ENCODE measurements at regions not wholly inside any gene's neighbourhood (a gene's known extent, or its start where the extent isn't known, plus 50 kb on each side); places are given as distances from the start of the nearest gene placed in this dataset.
A peak's percentile ranks its signal among the peaks of the same experiment; 100 is the strongest.
"Not testable (repeated sequence)": the region's sequence is repeated elsewhere in the genome, so short reads cannot be mapped to it uniquely, and the experiment has no call there.

DNA sequence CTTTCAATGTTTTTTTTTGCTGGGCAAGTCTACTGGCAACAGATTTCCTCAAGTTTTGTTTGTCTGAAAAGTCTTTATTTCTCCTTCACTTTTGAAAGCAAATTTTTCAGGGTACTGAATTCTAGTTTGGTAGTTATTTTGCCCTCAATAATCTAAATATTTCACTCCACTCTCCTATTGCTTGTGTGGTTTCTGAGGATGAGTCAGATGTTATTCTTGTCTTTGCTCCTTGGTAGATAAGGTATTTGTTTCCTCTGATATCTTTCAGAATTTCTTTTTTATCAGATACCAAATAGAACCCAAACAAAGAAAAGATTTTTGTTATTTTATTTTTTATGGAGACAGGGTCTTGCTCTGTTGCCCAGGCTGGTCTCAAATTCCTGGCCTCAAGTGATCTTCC is 99.2 kb upstream of the MALRD1 start:
- Mint-ChIP-seq H3K27me3 (no peaks in the 10 kb centered on the region), H3K9me3 (peaks cover 0 to 8% (median 3%) of the 10 kb centered on the region in 8 donors), H3K4me3 (no peak overlapping the region), H3K4me1 (no peaks in the 10 kb centered on the region), H3K36me3 (no peaks in the 10 kb centered on the region), H3K27ac (no peak overlapping the region)
- Histone ChIP-seq H3K27me3 (ENCODE audit: insufficient read depth, low read length) (no peaks in the 10 kb centered on the region), H3K4me3 (ENCODE audit: low read length in 2 of 2) (no peak overlapping the region), H3K4me1 (ENCODE audit: insufficient read depth, low read length) (no peaks in the 10 kb centered on the region), H3K27ac (ENCODE audit: low read depth, low read length) (no peak overlapping the region), H3K36me3 (ENCODE audit: insufficient read depth, low read length) (no peaks in the 10 kb centered on the region), H3K9me3 (ENCODE audit: control insufficient read depth in 1 of 2, low read length in 2 of 2) (no peaks in the 10 kb centered on the region)
- intact Hi-C loops (cut with micrococcal nuclease): no loop called here
- DNase-seq: no peak
- ChIA-PET CTCF (ENCODE audit: partially characterized antibody) (no interaction called here), POLR2A (ENCODE audit: partially characterized antibody) (no interaction called here)

DNA sequence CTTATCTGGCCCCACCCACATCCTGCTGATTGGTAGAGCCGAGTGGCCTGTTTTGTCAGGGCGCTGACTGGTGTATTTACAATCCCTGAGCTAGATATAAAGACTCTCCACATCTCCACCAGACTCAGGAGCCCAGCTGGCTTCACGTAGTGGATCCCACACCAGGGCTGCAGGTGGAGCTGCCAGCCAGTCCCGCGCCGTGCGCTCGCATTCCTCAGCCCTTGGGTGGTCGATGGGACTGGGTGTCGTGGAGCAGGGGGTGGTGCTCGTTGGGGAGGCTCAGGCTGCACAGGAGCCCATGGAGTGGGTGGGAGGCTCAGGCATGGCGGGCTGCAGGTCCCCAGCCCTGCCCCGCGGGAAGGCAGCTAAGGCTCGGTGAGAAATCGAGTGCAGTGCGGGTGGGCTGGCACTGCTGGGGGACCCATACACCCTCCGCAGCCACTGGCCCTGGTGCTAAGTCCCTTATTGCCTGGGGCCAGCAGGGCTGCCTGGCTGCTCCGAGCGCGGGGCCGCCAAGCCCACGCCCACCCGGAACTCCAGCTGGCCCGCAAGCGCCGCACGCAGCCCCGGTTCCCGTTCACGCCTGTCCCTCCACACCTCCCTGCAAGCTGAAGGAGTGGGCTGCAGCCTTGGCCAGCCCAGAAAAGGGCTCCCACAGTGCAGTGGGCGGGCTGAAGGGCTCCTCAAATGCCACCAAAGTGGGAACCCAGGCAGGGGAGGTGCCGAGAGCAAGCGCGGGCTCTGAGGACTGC is 97.4 kb upstream of the MALRD1 start:
- CTCF ChIA-PET (ENCODE audit: partially characterized antibody); H3K36me3 Mint-ChIP-seq; H3K27me3 Mint-ChIP-seq; H3K9me3 Mint-ChIP-seq; H3K27me3 ChIP-seq (ENCODE audit: insufficient read depth, low read length); H3K4me3 ChIP-seq (ENCODE audit: low read length in 2 of 2); H3K36me3 ChIP-seq (ENCODE audit: insufficient read depth, low read length); H3K27ac Mint-ChIP-seq; H3K9me3 ChIP-seq (ENCODE audit: control insufficient read depth in 1 of 2, low read length in 2 of 2); H3K4me1 Mint-ChIP-seq; intact Hi-C loops (cut with micrococcal nuclease); H3K27ac ChIP-seq (ENCODE audit: low read depth, low read length); DNase-seq; POLR2A ChIA-PET (ENCODE audit: partially characterized antibody); H3K4me1 ChIP-seq (ENCODE audit: insufficient read depth, low read length): not testable (repeated sequence)
- peak overlapping the region in 1 of 8 donors; percentile 21 for H3K4me3 Mint-ChIP-seq

DNA sequence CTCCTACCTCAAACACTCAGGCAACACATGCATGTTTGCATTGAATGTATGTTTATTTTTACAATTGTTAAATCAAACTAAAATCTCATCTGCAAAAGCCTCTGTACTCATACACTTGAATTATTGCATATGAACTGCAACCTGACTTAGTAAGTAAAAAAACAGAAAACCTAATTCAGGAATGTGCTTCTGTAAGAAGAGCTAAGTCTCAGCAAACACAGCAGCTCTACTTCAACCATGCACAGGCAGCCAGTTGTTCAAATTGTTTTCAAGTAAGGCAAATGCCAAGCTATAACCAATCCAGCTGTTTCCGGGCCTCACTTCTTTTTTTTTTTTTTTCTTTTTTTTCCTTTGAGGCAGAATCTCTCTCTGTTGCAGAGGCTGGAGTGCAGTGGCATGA is 93.5 kb upstream of the MALRD1 start:
- Histone ChIP-seq H3K4me1 (ENCODE audit: insufficient read depth, low read length) (no peaks in the 10 kb centered on the region), H3K4me3 (ENCODE audit: low read length in 2 of 2) (no peak overlapping the region), H3K27me3 (ENCODE audit: insufficient read depth, low read length) (no peaks in the 10 kb centered on the region), H3K9me3 (ENCODE audit: control insufficient read depth in 1 of 2, low read length in 2 of 2) (no peaks in the 10 kb centered on the region), H3K27ac (ENCODE audit: low read depth, low read length) (no peak overlapping the region), H3K36me3 (ENCODE audit: insufficient read depth, low read length) (no peaks in the 10 kb centered on the region)
- H3K4me3 Mint-ChIP-seq: no peak overlapping the region
- CTCF ChIA-PET (ENCODE audit: partially characterized antibody): no interaction called here
- POLR2A ChIA-PET (ENCODE audit: partially characterized antibody): no interaction called here
- peaks cover 0 to 9% (median 3%) of the 10 kb centered on the region in 8 donors for H3K9me3 Mint-ChIP-seq
- H3K36me3 Mint-ChIP-seq: no peaks in the 10 kb centered on the region
- no peaks in the 10 kb centered on the region for H3K27me3 Mint-ChIP-seq
- intact Hi-C loops (cut with micrococcal nuclease): no loop called here
- no peak for DNase-seq
- no peak overlapping the region for H3K27ac Mint-ChIP-seq
- no peaks in the 10 kb centered on the region for H3K4me1 Mint-ChIP-seq

DNA sequence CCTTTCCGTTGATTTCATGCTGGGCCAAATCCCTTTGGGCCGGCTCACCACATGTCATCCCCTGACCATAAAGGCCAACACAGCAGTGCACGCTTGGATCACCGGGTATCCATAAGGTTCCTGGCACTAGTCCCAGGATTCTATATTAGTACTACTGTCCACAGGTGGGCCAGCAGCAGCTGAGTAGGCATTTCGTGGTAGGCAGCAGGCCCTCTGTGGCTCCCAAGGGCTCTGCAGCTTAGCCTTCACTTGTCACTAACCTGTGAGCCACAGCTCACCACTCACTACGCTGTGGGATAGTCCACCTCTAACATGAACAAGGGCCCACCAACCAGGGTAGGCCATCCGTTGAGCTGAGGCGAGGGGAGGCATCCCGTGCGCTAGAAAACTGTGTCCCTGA is 89.2 kb upstream of the MALRD1 start:
- H3K9me3 ChIP-seq (ENCODE audit: control insufficient read depth in 1 of 2, low read length in 2 of 2): no peaks in the 10 kb centered on the region
- no peaks in the 10 kb centered on the region for H3K4me1 ChIP-seq (ENCODE audit: insufficient read depth, low read length)
- intact Hi-C loops (cut with micrococcal nuclease): no loop called here
- Mint-ChIP-seq H3K27ac (no peak overlapping the region), H3K36me3 (no peaks in the 10 kb centered on the region), H3K27me3 (no peaks in the 10 kb centered on the region), H3K9me3 (peaks cover 0 to 9% (median 4%) of the 10 kb centered on the region in 8 donors), H3K4me3 (no peak overlapping the region), H3K4me1 (no peaks in the 10 kb centered on the region)
- ChIA-PET POLR2A (ENCODE audit: partially characterized antibody) (no interaction called here), CTCF (ENCODE audit: partially characterized antibody) (no interaction called here)
- no peak for DNase-seq
- H3K4me3 ChIP-seq (ENCODE audit: low read length in 2 of 2): no peak overlapping the region
- no peaks in the 10 kb centered on the region for H3K27me3 ChIP-seq (ENCODE audit: insufficient read depth, low read length)
- H3K36me3 ChIP-seq (ENCODE audit: insufficient read depth, low read length): no peaks in the 10 kb centered on the region
- H3K27ac ChIP-seq (ENCODE audit: low read depth, low read length): no peak overlapping the region

DNA sequence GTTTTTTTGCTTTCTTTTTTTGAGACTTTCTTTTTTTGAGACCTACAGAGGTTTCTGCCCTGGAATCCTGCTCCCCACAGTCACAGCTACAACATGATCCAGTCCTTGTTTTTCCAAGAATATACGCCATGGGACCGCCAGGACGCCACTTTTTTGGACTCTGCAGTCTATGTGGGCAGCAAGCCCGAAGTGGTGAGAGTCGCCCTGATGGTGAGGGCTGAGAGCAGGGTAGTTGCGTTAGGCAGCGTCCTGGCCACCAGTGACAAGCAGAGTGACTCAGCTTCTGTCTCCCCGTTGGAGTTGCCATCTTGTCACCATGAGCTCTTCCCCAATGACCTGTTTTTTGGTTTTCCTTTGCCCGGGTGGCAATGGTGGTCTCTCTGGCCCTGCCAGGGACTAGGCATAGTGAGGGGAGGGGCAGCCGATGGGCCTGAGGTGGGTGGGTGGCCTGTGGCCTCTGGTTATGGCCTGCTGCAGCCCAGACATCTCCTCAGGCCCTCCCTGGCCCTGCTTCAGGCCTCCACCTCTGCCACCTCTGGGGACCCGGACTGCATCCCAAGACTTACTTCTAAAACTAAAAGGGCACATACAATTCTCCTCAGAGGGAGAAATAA is 88.0 kb upstream of the MALRD1 start:
- no peaks in the 10 kb centered on the region for H3K36me3 ChIP-seq (ENCODE audit: insufficient read depth, low read length)
- Mint-ChIP-seq H3K27me3 (no peaks in the 10 kb centered on the region), H3K27ac (peak overlapping the region in 1 of 7 donors; percentile 58), H3K4me1 (no peaks in the 10 kb centered on the region), H3K4me3 (no peak overlapping the region), H3K9me3 (peaks cover 0 to 9% (median 4%) of the 10 kb centered on the region in 8 donors), H3K36me3 (no peaks in the 10 kb centered on the region)
- intact Hi-C loops (cut with micrococcal nuclease): no loop called here
- no peak overlapping the region for H3K4me3 ChIP-seq (ENCODE audit: low read length in 2 of 2)
- H3K27me3 ChIP-seq (ENCODE audit: insufficient read depth, low read length): no peaks in the 10 kb centered on the region
- no peaks in the 10 kb centered on the region for H3K4me1 ChIP-seq (ENCODE audit: insufficient read depth, low read length)
- no peaks in the 10 kb centered on the region for H3K9me3 ChIP-seq (ENCODE audit: control insufficient read depth in 1 of 2, low read length in 2 of 2)
- H3K27ac ChIP-seq (ENCODE audit: low read depth, low read length): no peak overlapping the region
- CTCF ChIA-PET (ENCODE audit: partially characterized antibody): no interaction called here
- POLR2A ChIA-PET (ENCODE audit: partially characterized antibody): no interaction called here
- DNase-seq: peak in 1 of 5 donors; percentile 34

DNA sequence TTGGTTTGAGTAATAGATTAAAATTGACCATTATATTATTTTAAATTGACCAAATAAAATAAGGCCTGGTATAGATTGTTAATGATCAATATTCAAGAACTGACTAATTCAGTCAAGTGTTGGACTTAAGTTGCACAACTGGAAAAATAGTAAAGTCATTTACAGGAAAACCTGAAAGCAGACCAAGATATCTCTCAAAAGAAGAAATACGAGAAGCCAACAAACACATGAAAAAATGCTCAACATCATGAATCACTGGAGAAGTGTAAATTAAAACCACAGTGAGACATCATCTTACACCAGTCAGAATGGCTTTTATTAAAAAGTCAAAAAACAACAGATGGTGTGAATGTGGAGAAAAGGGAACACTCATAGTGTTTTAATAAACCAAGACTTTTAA is 80.4 kb upstream of the MALRD1 start:
- Histone ChIP-seq H3K4me1 (ENCODE audit: insufficient read depth, low read length) (no peaks in the 10 kb centered on the region), H3K9me3 (ENCODE audit: control insufficient read depth in 1 of 2, low read length in 2 of 2) (no peaks in the 10 kb centered on the region), H3K36me3 (ENCODE audit: insufficient read depth, low read length) (no peaks in the 10 kb centered on the region), H3K27ac (ENCODE audit: low read depth, low read length) (no peak overlapping the region), H3K27me3 (ENCODE audit: insufficient read depth, low read length) (no peaks in the 10 kb centered on the region), H3K4me3 (ENCODE audit: low read length in 2 of 2) (no peak overlapping the region)
- no peaks in the 10 kb centered on the region for H3K36me3 Mint-ChIP-seq
- no peak overlapping the region for H3K27ac Mint-ChIP-seq
- H3K4me1 Mint-ChIP-seq: no peaks in the 10 kb centered on the region
- ChIA-PET POLR2A (ENCODE audit: partially characterized antibody) (no interaction called here), CTCF (ENCODE audit: partially characterized antibody) (no interaction called here)
- no peaks in the 10 kb centered on the region for H3K27me3 Mint-ChIP-seq
- no peak for DNase-seq
- intact Hi-C loops (cut with micrococcal nuclease): no loop called here
- H3K9me3 Mint-ChIP-seq: peaks cover 0 to 16% (median 7%) of the 10 kb centered on the region in 8 donors
- no peak overlapping the region for H3K4me3 Mint-ChIP-seq

DNA sequence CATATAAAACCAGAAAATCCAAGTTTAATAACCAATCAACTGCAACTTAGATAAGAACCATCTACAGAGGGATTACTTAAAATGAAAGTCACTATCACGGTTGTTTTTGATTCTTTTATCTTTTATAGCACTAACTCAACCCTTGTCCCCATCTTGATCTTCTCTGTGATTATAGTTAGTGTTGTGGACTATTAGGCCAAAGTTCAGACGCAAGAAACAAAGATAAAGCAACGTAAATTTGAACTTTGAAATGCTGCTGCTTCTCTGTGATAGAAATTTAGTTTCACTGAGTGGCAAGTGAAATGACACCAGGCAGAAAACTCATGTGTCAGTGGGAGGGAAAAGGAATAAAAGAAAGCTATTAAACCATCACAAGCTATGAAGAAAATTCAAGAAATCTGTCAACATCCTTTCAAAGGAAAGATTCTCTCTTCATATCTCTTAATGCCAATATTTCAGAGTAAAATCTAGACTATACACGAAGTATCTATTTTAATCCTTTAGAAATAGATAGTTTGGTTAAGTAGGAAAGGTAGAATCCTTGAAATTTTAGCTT is 71.8 kb upstream of the MALRD1 start:
- Mint-ChIP-seq H3K4me1 (no peaks in the 10 kb centered on the region), H3K36me3 (no peaks in the 10 kb centered on the region), H3K9me3 (peaks cover 0 to 8% (median 2%) of the 10 kb centered on the region in 8 donors), H3K4me3 (no peak overlapping the region), H3K27me3 (no peaks in the 10 kb centered on the region), H3K27ac (no peak overlapping the region)
- POLR2A ChIA-PET (ENCODE audit: partially characterized antibody): no interaction called here
- no peak overlapping the region for H3K27ac ChIP-seq (ENCODE audit: low read depth, low read length)
- no peak for DNase-seq
- H3K4me1 ChIP-seq (ENCODE audit: insufficient read depth, low read length): no peaks in the 10 kb centered on the region
- no peak overlapping the region for H3K4me3 ChIP-seq (ENCODE audit: low read length in 2 of 2)
- H3K27me3 ChIP-seq (ENCODE audit: insufficient read depth, low read length): no peaks in the 10 kb centered on the region
- H3K36me3 ChIP-seq (ENCODE audit: insufficient read depth, low read length): no peaks in the 10 kb centered on the region
- CTCF ChIA-PET (ENCODE audit: partially characterized antibody): no interaction called here
- intact Hi-C loops (cut with micrococcal nuclease): no loop called here
- H3K9me3 ChIP-seq (ENCODE audit: control insufficient read depth in 1 of 2, low read length in 2 of 2): no peaks in the 10 kb centered on the region
